Astrocyte (in vitro differentiated cells and primary cell): ENCODE measurements at regions not wholly inside any gene's neighbourhood (a gene's known extent, or its start where the extent isn't known, plus 50 kb on each side); places are given as distances from the start of the nearest gene placed in this dataset.

Experiments used
- DNase-seq: peaks from one replicate; pipeline ENCODE4 v3.0.0-alpha.2; 2010; ENCODE audit warnings: low read depth
- FAIRE-seq: peaks from 2 replicates; lab custom pipeline; 2011; peaks lifted over from hg19 to GRCh38; lab: Jason Lieb, UNC
- H2AFZ ChIP-seq: 2 replicates; pipeline ENCODE4 v1.6.0; 2012; ENCODE audit warnings: low read depth, low read length, inconsistent platforms
- H3K27ac ChIP-seq: 2 replicates; pipeline ENCODE4 v1.5.1; 2011; ENCODE audit warnings: low read depth, low read length, inconsistent platforms
- H3K27me3 ChIP-seq: 2 replicates; pipeline ENCODE4 v1.6.0; 2011; ENCODE audit warnings: low read length, inconsistent platforms; ENCODE audit not compliant: insufficient read depth
- H3K36me3 ChIP-seq: 2 replicates; pipeline ENCODE4 v1.5.1; 2011; ENCODE audit warnings: low read length, inconsistent platforms; ENCODE audit not compliant: insufficient read depth
- H3K4me1 ChIP-seq: 2 replicates; pipeline ENCODE4 v1.5.1; 2011; ENCODE audit warnings: low read length, inconsistent platforms; ENCODE audit not compliant: insufficient read depth
- H3K4me2 ChIP-seq: 2 replicates; pipeline ENCODE4 v1.6.0; 2012; ENCODE audit warnings: low read length, inconsistent platforms
- H3K4me3 ChIP-seq: 2 replicates; pipeline ENCODE4 v1.5.1; 2011; ENCODE audit warnings: low read depth, mild to moderate bottlenecking, low read length, inconsistent platforms; ENCODE audit not compliant: insufficient read depth
- H3K79me2 ChIP-seq: 2 replicates; pipeline ENCODE4 v1.6.0; 2012; ENCODE audit warnings: mild to moderate bottlenecking, low read length, inconsistent platforms; ENCODE audit not compliant: insufficient read depth
- H3K9ac ChIP-seq: 2 replicates; pipeline ENCODE4 v1.6.0; 2012; ENCODE audit warnings: mild to moderate bottlenecking, low read length, inconsistent platforms
- H3K9me3 ChIP-seq: 2 replicates; pipeline ENCODE4 v1.5.1; 2012; ENCODE audit warnings: low read depth, mild to moderate bottlenecking, low read length, inconsistent platforms; ENCODE audit not compliant: insufficient read depth
- H4K20me1 ChIP-seq: 2 replicates; pipeline ENCODE4 v1.6.0; 2012; ENCODE audit warnings: low read length, inconsistent platforms; ENCODE audit not compliant: insufficient read depth
- H3K27ac Mint-ChIP-seq: one replicate; pipeline ENCODE4 v1.8.0; 2021; ENCODE audit warnings: mild to moderate bottlenecking, mixed read lengths; ENCODE audit not compliant: unreplicated experiment
- H3K27me3 Mint-ChIP-seq: one replicate; pipeline ENCODE4 v1.8.0; 2021; ENCODE audit warnings: low read depth, mixed read lengths; ENCODE audit not compliant: unreplicated experiment
- H3K36me3 Mint-ChIP-seq: one replicate; pipeline ENCODE4 v1.8.0; 2021; ENCODE audit warnings: low read depth, mixed read lengths; ENCODE audit not compliant: unreplicated experiment
- H3K4me1 Mint-ChIP-seq: one replicate; pipeline ENCODE4 v1.8.0; 2021; ENCODE audit warnings: low read depth, mixed read lengths; ENCODE audit not compliant: unreplicated experiment
- H3K4me3 Mint-ChIP-seq: one replicate; pipeline ENCODE4 v1.8.0; 2021; ENCODE audit warnings: mild to moderate bottlenecking, moderate library complexity, mixed read lengths; ENCODE audit not compliant: unreplicated experiment
- H3K9me3 Mint-ChIP-seq: one replicate; pipeline ENCODE4 v1.8.0; 2021; ENCODE audit warnings: mild to moderate bottlenecking, mixed read lengths; ENCODE audit not compliant: unreplicated experiment
- CTCF ChIP-seq: IDR thresholded peaks from 2 replicates; pipeline ENCODE4 v1.5.1; 2011; ENCODE audit warnings: low read depth, mild to moderate bottlenecking, inconsistent platforms, low read length, moderate library complexity; ENCODE audit not compliant: insufficient read depth
- EZH2 ChIP-seq: IDR thresholded peaks from 2 replicates; pipeline ENCODE4 v1.6.1; 2012; ENCODE audit warnings: mild to moderate bottlenecking, low read length, inconsistent platforms; ENCODE audit not compliant: insufficient read depth

- H2AFZ ChIP-seq, result no peak overlapping the region
- H3K4me3 ChIP-seq, result no peak overlapping the region
- H4K20me1 ChIP-seq, result no peaks in the 10 kb centered on the region
- Mint-ChIP-seq H3K36me3 (no peaks in the 10 kb centered on the region), H3K4me3 (no peak overlapping the region), H3K4me1 (peaks cover 9% of the 10 kb centered on the region), H3K27ac (no peak overlapping the region), H3K9me3 (peaks cover 18% of the 10 kb centered on the region), H3K27me3 (peaks cover 32% of the 10 kb centered on the region)
- no peak overlapping the region for H3K4me2 ChIP-seq
- peaks cover 10% of the 10 kb centered on the region for H3K9me3 ChIP-seq
- no peaks in the 10 kb centered on the region for H3K4me1 ChIP-seq
- TF ChIP-seq CTCF (no peak), EZH2 (no peak)
- H3K27ac ChIP-seq, result no peak overlapping the region
- no peak for FAIRE-seq
- no peak for DNase-seq
- no peaks in the 10 kb centered on the region for H3K27me3 ChIP-seq
- H3K36me3 ChIP-seq, result no peaks in the 10 kb centered on the region
- H3K79me2 ChIP-seq, result no peaks in the 10 kb centered on the region
- H3K9ac ChIP-seq, result no peak overlapping the region
Measured at GRCh38 chr13:111950697-111951096, 116.3 kb upstream of the SOX1 start.

DNA sequence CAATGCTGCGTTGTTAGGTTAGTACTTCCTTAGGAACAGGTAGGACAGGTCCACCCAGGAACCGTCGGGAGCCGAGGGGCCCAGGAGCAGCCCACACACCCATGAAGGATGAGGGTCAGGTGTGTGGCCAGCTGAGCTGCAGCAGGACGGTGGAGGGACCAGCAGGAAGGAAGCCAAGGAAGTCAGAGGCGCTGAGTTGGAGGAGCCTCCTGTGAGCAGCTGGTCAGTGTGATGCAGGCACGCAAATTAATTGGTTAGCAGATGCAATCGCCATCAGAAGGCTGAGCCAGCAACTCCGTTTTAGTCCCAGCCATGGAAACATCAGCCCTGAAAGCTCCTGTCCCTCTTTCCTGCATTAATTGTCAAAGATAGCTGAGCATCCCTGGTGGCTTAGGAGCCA, 114.9 kb upstream of the SOX1 start:
- peaks cover 18% of the 10 kb centered on the region for H3K9me3 Mint-ChIP-seq
- TF ChIP-seq CTCF, result no peak
- TF ChIP-seq EZH2, result no peak
- Histone ChIP-seq H3K9me3 (peaks cover 10% of the 10 kb centered on the region), H3K4me3 (no peak overlapping the region), H3K27ac (no peak overlapping the region), H3K36me3 (no peaks in the 10 kb centered on the region), H3K9ac (no peak overlapping the region), H3K27me3 (no peaks in the 10 kb centered on the region), H3K79me2 (no peaks in the 10 kb centered on the region), H3K4me2 (no peak overlapping the region), H4K20me1 (no peaks in the 10 kb centered on the region), H2AFZ (no peak overlapping the region), H3K4me1 (no peaks in the 10 kb centered on the region)
- no peak for DNase-seq
- no peaks in the 10 kb centered on the region for H3K36me3 Mint-ChIP-seq
- no peak for FAIRE-seq
- no peak overlapping the region for H3K4me3 Mint-ChIP-seq
- no peak overlapping the region for H3K27ac Mint-ChIP-seq
- peaks cover 9% of the 10 kb centered on the region for H3K4me1 Mint-ChIP-seq
- peaks cover 29% of the 10 kb centered on the region for H3K27me3 Mint-ChIP-seq

DNA sequence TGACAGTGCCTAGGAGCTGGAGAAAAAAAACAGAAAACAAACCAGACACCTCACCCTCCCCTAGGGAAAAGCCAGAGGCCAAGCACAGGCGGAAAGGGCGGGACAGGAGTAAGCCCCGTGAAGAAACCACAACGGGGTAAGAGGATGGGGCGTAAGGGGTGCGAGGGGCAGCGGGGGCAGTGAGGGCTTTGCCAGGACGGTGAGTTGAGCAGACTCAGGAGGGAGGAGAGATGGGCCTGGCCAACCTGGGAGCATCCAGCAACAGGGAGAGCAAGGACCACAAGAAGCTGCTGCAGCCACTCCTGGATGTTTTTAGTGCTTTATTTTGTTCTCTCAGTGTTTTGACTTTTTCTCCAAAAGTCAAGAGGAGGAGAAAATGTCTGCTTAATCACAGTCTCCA, 114.1 kb upstream of the SOX1 start:
- no peak overlapping the region for H3K27ac Mint-ChIP-seq
- H3K4me3 Mint-ChIP-seq, result no peak overlapping the region
- H3K36me3 Mint-ChIP-seq, result no peaks in the 10 kb centered on the region
- peaks cover 24% of the 10 kb centered on the region for H3K27me3 Mint-ChIP-seq
- no peaks in the 10 kb centered on the region for H4K20me1 ChIP-seq
- H3K9me3 Mint-ChIP-seq, result peaks cover 18% of the 10 kb centered on the region
- no peak overlapping the region for H3K9ac ChIP-seq
- no peak for FAIRE-seq
- peaks cover 9% of the 10 kb centered on the region for H3K4me1 Mint-ChIP-seq
- no peak overlapping the region for H3K4me2 ChIP-seq
- no peaks in the 10 kb centered on the region for H3K27me3 ChIP-seq
- TF ChIP-seq EZH2, result no peak
- no peak for TF ChIP-seq CTCF
- no peak for DNase-seq
- H2AFZ ChIP-seq, result no peak overlapping the region
- peaks cover 10% of the 10 kb centered on the region for H3K9me3 ChIP-seq
- no peaks in the 10 kb centered on the region for H3K36me3 ChIP-seq
- H3K4me1 ChIP-seq, result no peaks in the 10 kb centered on the region
- no peaks in the 10 kb centered on the region for H3K79me2 ChIP-seq
- H3K27ac ChIP-seq, result no peak overlapping the region
- H3K4me3 ChIP-seq, result no peak overlapping the region
